Keratinocyte (primary cell): ENCODE measurements at regions not wholly inside any gene's neighbourhood (a gene's known extent, or its start where the extent isn't known, plus 50 kb on each side); places are given as distances from the start of the nearest gene placed in this dataset.

Experiments used
- DNase-seq: peaks from one replicate; pipeline ENCODE4 v3.0.0-alpha.2; 2011; ENCODE audit warnings: low read depth, missing footprints, low spot score
- FAIRE-seq: peaks from 2 replicates; lab custom pipeline; 2011; peaks lifted over from hg19 to GRCh38; lab: Jason Lieb, UNC
- H2AFZ ChIP-seq: 2 replicates; pipeline ENCODE4 v1.6.0; 2012; ENCODE audit warnings: low read length, control low read depth, inconsistent platforms; ENCODE audit not compliant: control insufficient read depth
- H3K27ac ChIP-seq: 2 replicates; pipeline ENCODE4 v1.5.1; 2011; ENCODE audit warnings: low read length; ENCODE audit not compliant: control insufficient read depth, insufficient read depth
- H3K27me3 ChIP-seq: 3 replicates; pipeline ENCODE4 v1.6.0; 2011; ENCODE audit warnings: low read length; ENCODE audit not compliant: control insufficient read depth, insufficient read depth; ENCODE audit errors: extremely low read depth
- H3K36me3 ChIP-seq, 2 experiments: 2 replicates in 1 of 2; 3 replicates in 1 of 2; pipeline ENCODE4 v1.5.1; 2011; ENCODE audit warnings: low read length in 2 of 2, mild to moderate bottlenecking in 1 of 2; ENCODE audit not compliant: control insufficient read depth in 2 of 2, insufficient read depth in 2 of 2; ENCODE audit errors: extremely low read depth in 1 of 2
- H3K4me1 ChIP-seq: 3 replicates; pipeline ENCODE4 v1.5.1; 2011; ENCODE audit warnings: low read length; ENCODE audit not compliant: control insufficient read depth, insufficient read depth; ENCODE audit errors: extremely low read depth
- H3K4me2 ChIP-seq: 3 replicates; pipeline ENCODE4 v1.6.0; 2011; ENCODE audit warnings: low read depth, low read length; ENCODE audit not compliant: control insufficient read depth, insufficient read depth; ENCODE audit errors: extremely low read depth
- H3K4me3 ChIP-seq, 3 experiments: fragments of 200-600 bp in 1 of 3; sonication (generic) in 1 of 3; 2 replicates in 2 of 3; 3 replicates in 1 of 3; pipeline ENCODE4 v1.5.1; 2011 to 2016; ENCODE audit warnings: low read length in 3 of 3, mild to moderate bottlenecking in 3 of 3, control low read depth in 2 of 3, inconsistent platforms in 1 of 3, low read depth in 1 of 3, mixed read lengths in 1 of 3, mixed run types in 1 of 3, moderate library complexity in 1 of 3; ENCODE audit not compliant: control insufficient read depth in 2 of 3, insufficient read depth in 2 of 3; ENCODE audit errors: extremely low read depth in 1 of 3
- H3K79me2 ChIP-seq: 2 replicates; pipeline ENCODE4 v1.6.0; 2012; ENCODE audit warnings: low read length; ENCODE audit not compliant: control insufficient read depth, insufficient read depth
- H3K9ac ChIP-seq: 3 replicates; pipeline ENCODE4 v1.6.0; 2011; ENCODE audit warnings: low read length; ENCODE audit not compliant: control insufficient read depth, insufficient read depth; ENCODE audit errors: extremely low read depth
- H3K9me1 ChIP-seq: 3 replicates; pipeline ENCODE4 v1.6.0; 2011; ENCODE audit warnings: low read length; ENCODE audit not compliant: control insufficient read depth, insufficient read depth; ENCODE audit errors: extremely low read depth
- H3K9me3 ChIP-seq: 2 replicates; pipeline ENCODE4 v1.5.1; 2012; ENCODE audit warnings: low read depth, low read length; ENCODE audit not compliant: control insufficient read depth
- H4K20me1 ChIP-seq: 3 replicates; pipeline ENCODE4 v1.6.0; 2011; ENCODE audit warnings: low read length; ENCODE audit not compliant: control insufficient read depth, insufficient read depth; ENCODE audit errors: extremely low read depth
- EZH2 ChIP-seq: IDR thresholded peaks from one replicate; pipeline ENCODE4 v1.6.1; 2012; ENCODE audit warnings: inconsistent platforms, mild to moderate bottlenecking, low read length, moderate library complexity
- dilution Hi-C: fragments of 300-500 bp; cut with MboI; formaldehyde crosslinking; loops from one replicate; pipeline ENCODE4 v1.7.0; 2020; ENCODE audit warnings: low sequenced_read_pairs; ENCODE audit not compliant: extremely low pct_ligation_motif_present
- TF ChIP-seq, protein P1 (sequence below), 3 experiments: IDR thresholded peaks in 1 of 3; conservative IDR thresholded peaks in 1 of 3; optimal IDR thresholded peaks in 1 of 3; 2 replicates in 2 of 3; 3 replicates in 1 of 3; pipeline versions ENCODE3 to v1.5.1; 2011; ENCODE audit warnings: low read length in 3 of 3, mild to moderate bottlenecking in 3 of 3, moderate library complexity in 2 of 3, control low read depth in 1 of 3, inconsistent platforms in 1 of 3; ENCODE audit not compliant: insufficient read depth in 2 of 3; ENCODE audit errors: extremely low read depth in 1 of 3

DNA sequence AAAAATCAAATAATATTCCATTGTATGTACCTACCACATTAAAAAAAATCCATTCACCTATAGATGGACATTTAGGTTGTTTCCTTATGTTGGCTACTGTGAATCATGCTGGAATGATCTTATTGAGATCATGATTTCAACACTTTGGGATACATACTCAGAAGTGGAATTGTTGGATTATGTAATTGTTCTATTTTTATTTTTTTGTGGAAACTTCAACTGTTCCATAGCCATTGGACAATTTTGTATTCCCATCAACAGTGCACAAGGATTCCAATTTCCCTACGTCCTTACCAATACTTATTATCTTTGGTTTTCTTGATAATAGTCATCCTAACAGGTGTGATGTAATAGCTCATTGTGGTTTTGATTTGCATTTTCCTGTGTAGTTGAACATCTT, 834.0 kb downstream of the MAFB start:
- no peak overlapping the region for H3K9ac ChIP-seq
- no peaks in the 10 kb centered on the region for H3K9me1 ChIP-seq
- no peaks in the 10 kb centered on the region for H4K20me1 ChIP-seq
- H3K27me3 ChIP-seq = no peaks in the 10 kb centered on the region
- H3K9me3 ChIP-seq = no peaks in the 10 kb centered on the region
- dilution Hi-C loops = no loop called here
- H3K4me2 ChIP-seq = no peak overlapping the region
- FAIRE-seq (no peak), DNase-seq (no peak)
- H3K79me2 ChIP-seq = no peaks in the 10 kb centered on the region
- TF ChIP-seq, protein P1, sequence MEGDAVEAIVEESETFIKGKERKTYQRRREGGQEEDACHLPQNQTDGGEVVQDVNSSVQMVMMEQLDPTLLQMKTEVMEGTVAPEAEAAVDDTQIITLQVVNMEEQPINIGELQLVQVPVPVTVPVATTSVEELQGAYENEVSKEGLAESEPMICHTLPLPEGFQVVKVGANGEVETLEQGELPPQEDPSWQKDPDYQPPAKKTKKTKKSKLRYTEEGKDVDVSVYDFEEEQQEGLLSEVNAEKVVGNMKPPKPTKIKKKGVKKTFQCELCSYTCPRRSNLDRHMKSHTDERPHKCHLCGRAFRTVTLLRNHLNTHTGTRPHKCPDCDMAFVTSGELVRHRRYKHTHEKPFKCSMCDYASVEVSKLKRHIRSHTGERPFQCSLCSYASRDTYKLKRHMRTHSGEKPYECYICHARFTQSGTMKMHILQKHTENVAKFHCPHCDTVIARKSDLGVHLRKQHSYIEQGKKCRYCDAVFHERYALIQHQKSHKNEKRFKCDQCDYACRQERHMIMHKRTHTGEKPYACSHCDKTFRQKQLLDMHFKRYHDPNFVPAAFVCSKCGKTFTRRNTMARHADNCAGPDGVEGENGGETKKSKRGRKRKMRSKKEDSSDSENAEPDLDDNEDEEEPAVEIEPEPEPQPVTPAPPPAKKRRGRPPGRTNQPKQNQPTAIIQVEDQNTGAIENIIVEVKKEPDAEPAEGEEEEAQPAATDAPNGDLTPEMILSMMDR (optimal IDR thresholded peaks at IDR 0.05 in 1 of 3, IDR thresholded peaks at IDR 0.05 in 1 of 3, conservative IDR thresholded peaks at IDR 0.05 in 1 of 3; ENCODE audit: extremely low read depth in 1 of 3, insufficient read depth in 2 of 3, low read length in 3 of 3) = no peak
- TF ChIP-seq EZH2 = no peak
- no peaks in the 10 kb centered on the region for H3K36me3 ChIP-seq
- H3K4me3 ChIP-seq = no peak overlapping the region
- peaks cover 2% of the 10 kb centered on the region for H3K4me1 ChIP-seq
- H2AFZ ChIP-seq = no peak overlapping the region
- H3K27ac ChIP-seq = no peak overlapping the region

DNA sequence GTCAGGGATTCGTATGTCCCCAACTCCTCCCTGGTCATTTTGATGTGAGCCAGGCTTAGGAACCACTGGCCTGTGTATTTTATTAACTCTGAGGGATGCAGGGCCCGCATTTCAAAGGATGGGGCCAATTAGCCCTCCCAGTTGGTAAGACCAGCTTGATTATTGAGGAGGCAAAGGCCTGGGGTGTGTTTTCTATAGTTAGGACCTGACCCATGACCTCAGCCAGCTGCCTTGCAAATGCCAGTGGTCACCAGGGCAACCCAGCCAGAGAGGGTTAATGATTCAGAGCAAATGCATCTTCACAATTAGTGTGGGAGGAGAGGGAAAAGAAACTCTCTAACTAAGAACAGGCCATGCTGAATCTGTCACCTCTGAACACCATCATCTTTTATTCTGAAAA, 835.4 kb downstream of the MAFB start:
- Histone ChIP-seq H3K4me1 (peaks cover 5% of the 10 kb centered on the region), H3K9me1 (no peaks in the 10 kb centered on the region), H3K9ac (no peak overlapping the region), H3K79me2 (no peaks in the 10 kb centered on the region), H3K4me3 (no peak overlapping the region), H3K4me2 (no peak overlapping the region), H3K36me3 (no peaks in the 10 kb centered on the region), H3K27ac (no peak overlapping the region), H3K9me3 (no peaks in the 10 kb centered on the region), H4K20me1 (no peaks in the 10 kb centered on the region), H3K27me3 (no peaks in the 10 kb centered on the region), H2AFZ (no peak overlapping the region)
- FAIRE-seq = no peak
- no peak for TF ChIP-seq EZH2
- TF ChIP-seq, protein P1 (optimal IDR thresholded peaks at IDR 0.05 in 1 of 3, IDR thresholded peaks at IDR 0.05 in 1 of 3, conservative IDR thresholded peaks at IDR 0.05 in 1 of 3; ENCODE audit: extremely low read depth in 1 of 3, insufficient read depth in 2 of 3, low read length in 3 of 3) = no peak
- DNase-seq = no peak
- dilution Hi-C loops = no loop called here
